Lower lobe of right lung (tissue), 2 donors: ENCODE measurements at regions not wholly inside any gene's neighbourhood (a gene's known extent, or its start where the extent isn't known, plus 50 kb on each side); places are given as distances from the start of the nearest gene placed in this dataset.
A peak's percentile ranks its signal among the peaks of the same experiment; 100 is the strongest.

Source experiments
- ATAC-seq, 2 donors: fragments of 200-7000 bp; cut with Tn5 transposase; one replicate each; pipeline ENCODE4 v1.9.1; 2020 to 2022; ENCODE audit warnings: mild to moderate bottlenecking in 2 of 2, moderate library complexity in 2 of 2
- DNase-seq: peaks from one replicate; pipeline ENCODE4 v3.0.0-alpha.2; 2020
- H3K27ac ChIP-seq: fragments of 200-600 bp; one replicate; pipeline ENCODE4 v1.8.0; 2022
- H3K27me3 ChIP-seq: fragments of 200-600 bp; one replicate; pipeline ENCODE4 v1.8.0; 2022; ENCODE audit warnings: low read depth
- H3K36me3 ChIP-seq: fragments of 200-600 bp; one replicate; pipeline ENCODE4 v1.8.0; 2022; ENCODE audit warnings: mild to moderate bottlenecking
- H3K4me1 ChIP-seq: fragments of 200-600 bp; one replicate; pipeline ENCODE4 v1.8.0; 2022
- H3K4me3 ChIP-seq: fragments of 200-600 bp; one replicate; pipeline ENCODE4 v1.8.0; 2022; ENCODE audit warnings: mild to moderate bottlenecking
- H3K9me3 ChIP-seq: fragments of 200-600 bp; one replicate; pipeline ENCODE4 v1.8.0; 2022
- intact Hi-C: fragments of 100-400 bp; cut with DNase I; formaldehyde crosslinking; loops from one replicate; pipeline ENCODE4 v1.11.0; 2022
- TF ChIP-seq, protein P1 (sequence below): fragments of 200-600 bp; IDR thresholded peaks from one replicate; pipeline ENCODE4 v1.8.0; 2022; ENCODE audit warnings: antibody characterized with exemption, mild to moderate bottlenecking
- donor health status: DM: no; HTN: yes; CAD: no; lungs with severe emphysema.

DNA sequence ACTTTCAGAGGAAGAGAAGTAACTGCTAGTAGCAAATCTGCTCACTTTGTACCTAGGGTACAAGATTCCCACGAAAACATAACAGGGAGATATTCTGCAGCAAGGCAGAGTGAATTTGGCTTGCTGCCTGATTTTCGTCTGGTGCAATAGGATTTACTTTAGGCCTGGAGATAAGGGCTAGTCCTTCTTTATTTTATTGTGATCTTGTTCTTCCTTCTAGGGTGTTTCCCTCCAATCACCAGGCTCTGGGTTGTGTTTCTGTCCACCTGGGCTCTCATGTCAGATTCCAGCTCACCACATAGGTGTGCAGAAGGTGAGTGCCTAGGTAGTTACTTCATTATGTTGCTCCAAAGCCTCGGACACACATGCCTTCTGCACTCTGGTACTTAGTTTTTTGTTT is 211.8 kb upstream of the RGMA start:
- no peak for ATAC-seq
- no peak overlapping the region for H3K4me3 ChIP-seq
- intact Hi-C loops: no loop called here
- H3K27ac ChIP-seq: no peak overlapping the region
- DNase-seq: no peak
- TF ChIP-seq, protein P1, sequence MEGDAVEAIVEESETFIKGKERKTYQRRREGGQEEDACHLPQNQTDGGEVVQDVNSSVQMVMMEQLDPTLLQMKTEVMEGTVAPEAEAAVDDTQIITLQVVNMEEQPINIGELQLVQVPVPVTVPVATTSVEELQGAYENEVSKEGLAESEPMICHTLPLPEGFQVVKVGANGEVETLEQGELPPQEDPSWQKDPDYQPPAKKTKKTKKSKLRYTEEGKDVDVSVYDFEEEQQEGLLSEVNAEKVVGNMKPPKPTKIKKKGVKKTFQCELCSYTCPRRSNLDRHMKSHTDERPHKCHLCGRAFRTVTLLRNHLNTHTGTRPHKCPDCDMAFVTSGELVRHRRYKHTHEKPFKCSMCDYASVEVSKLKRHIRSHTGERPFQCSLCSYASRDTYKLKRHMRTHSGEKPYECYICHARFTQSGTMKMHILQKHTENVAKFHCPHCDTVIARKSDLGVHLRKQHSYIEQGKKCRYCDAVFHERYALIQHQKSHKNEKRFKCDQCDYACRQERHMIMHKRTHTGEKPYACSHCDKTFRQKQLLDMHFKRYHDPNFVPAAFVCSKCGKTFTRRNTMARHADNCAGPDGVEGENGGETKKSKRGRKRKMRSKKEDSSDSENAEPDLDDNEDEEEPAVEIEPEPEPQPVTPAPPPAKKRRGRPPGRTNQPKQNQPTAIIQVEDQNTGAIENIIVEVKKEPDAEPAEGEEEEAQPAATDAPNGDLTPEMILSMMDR: no peak
- no peaks in the 10 kb centered on the region for H3K36me3 ChIP-seq
- no peaks in the 10 kb centered on the region for H3K4me1 ChIP-seq
- H3K9me3 ChIP-seq: no peaks in the 10 kb centered on the region
- no peaks in the 10 kb centered on the region for H3K27me3 ChIP-seq

DNA sequence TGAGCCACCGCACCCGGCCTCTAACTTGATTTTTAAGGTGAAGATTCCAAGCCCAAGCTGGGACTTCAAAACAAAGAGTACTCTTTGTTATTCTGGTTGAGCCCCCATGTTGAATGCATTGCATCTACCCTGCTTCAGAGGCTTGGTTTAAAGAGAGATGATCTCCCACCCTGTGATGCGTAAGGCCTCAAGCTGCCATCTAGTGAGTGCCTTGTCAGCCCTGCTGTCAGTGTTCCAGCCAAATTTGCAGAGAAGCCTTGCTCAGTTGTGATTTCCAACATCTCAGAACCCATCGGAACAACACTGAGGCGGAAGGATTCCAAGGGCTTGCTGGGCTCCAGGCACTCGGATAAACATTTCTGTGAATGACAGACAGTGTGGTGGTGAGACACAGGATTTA is 210.7 kb upstream of the RGMA start:
- H3K4me3 ChIP-seq: no peak overlapping the region
- TF ChIP-seq, protein P1: no peak
- H3K4me1 ChIP-seq: no peaks in the 10 kb centered on the region
- no peaks in the 10 kb centered on the region for H3K9me3 ChIP-seq
- no peaks in the 10 kb centered on the region for H3K36me3 ChIP-seq
- DNase-seq: no peak
- intact Hi-C loops: no loop called here
- H3K27ac ChIP-seq: no peak overlapping the region
- no peak for ATAC-seq
- H3K27me3 ChIP-seq: no peaks in the 10 kb centered on the region

DNA sequence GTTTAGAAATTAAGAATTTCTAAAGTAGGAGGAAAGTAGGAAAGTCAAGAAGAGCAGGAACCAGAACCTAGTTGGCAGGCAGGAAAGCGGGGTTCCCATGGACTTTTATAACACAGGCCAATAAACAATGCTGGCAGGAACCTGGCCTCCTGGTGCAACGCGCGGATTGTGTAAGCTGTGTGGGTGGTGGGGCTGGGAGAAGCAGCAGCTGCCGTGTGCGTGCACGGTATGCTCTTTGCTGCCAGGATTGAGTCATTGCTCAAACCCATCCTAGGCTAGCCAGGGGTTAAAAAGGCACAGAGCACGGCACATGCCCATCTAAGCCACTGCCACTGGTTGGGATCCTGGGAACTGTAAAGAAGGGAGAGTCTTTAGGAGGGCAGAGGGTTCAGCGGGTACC is 209.9 kb upstream of the RGMA start:
- intact Hi-C loops: no loop called here
- no peaks in the 10 kb centered on the region for H3K27me3 ChIP-seq
- no peaks in the 10 kb centered on the region for H3K9me3 ChIP-seq
- ATAC-seq (peak; percentile 57 to 68), DNase-seq (peak; percentile 79)
- no peaks in the 10 kb centered on the region for H3K4me1 ChIP-seq
- H3K36me3 ChIP-seq: no peaks in the 10 kb centered on the region
- no peak overlapping the region for H3K4me3 ChIP-seq
- H3K27ac ChIP-seq: no peak overlapping the region
- TF ChIP-seq, protein P1: no peak

DNA sequence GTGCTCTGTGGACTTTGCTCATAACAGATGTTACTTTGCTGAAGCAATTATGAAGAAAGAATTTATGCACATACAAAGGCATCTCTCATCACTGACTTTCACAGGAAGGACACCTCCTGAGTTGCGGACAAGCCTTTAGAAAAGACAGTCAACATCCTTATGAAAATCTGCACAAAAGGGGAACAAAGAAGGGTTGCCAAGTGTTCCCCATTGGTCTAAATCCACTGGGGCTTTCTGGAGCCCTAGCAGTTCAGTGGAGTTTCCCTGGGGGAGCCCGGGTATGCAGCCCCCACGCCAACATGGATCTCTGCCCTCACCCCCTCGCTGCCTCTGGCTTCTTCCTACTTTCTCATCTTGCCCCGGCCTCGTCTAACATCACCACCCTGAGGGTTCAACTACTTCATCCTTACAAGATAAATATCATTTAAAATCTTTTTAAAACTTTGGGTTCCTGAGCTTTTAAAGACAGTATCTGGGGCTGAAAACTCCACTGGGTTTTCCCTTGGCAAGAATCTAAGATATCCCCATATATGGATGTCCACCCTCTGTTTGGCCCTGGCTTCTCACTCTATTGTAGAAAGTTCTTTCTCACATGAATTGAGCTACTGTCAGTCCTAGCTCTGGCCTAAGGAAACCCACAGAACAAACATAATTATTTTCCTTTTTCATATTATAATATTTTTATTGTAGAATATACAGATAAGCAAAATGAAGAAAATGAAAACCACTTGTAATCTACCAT is 207.9 kb upstream of the RGMA start:
- no peak overlapping the region for H3K27ac ChIP-seq
- H3K9me3 ChIP-seq: no peaks in the 10 kb centered on the region
- no peak overlapping the region for H3K4me3 ChIP-seq
- no peak for DNase-seq
- H3K4me1 ChIP-seq: no peaks in the 10 kb centered on the region
- ATAC-seq: no peak
- intact Hi-C loops: no loop called here
- H3K27me3 ChIP-seq: no peaks in the 10 kb centered on the region
- no peaks in the 10 kb centered on the region for H3K36me3 ChIP-seq
- TF ChIP-seq, protein P1: no peak

DNA sequence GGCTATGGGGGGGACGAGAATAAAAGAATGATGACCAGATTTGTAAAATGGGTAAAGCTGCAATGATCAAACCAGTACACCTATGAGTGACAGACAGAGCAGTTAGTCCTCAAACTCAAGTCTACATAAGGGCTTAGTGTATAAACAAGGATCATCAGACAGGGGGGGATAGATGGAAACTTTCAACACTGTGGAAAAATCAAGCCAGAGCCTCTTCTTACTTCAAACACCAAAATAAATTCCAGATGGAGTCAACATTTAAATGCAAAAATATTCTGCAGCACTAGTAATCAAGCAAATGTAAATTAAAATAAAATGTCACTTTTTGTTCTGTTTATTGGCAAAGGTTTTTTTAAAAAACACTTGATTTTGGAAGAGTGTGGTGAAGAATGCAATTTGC is 205.9 kb upstream of the RGMA start:
- DNase-seq (no peak), ATAC-seq (no peak)
- H3K4me1 ChIP-seq: no peaks in the 10 kb centered on the region
- no peaks in the 10 kb centered on the region for H3K9me3 ChIP-seq
- H3K27ac ChIP-seq: no peak overlapping the region
- TF ChIP-seq, protein P1: no peak
- no peaks in the 10 kb centered on the region for H3K27me3 ChIP-seq
- no peak overlapping the region for H3K4me3 ChIP-seq
- no peaks in the 10 kb centered on the region for H3K36me3 ChIP-seq
- intact Hi-C loops: no loop called here
